ENCODE measurements at regions not wholly inside any gene's neighbourhood (a gene's known extent, or its start where the extent isn't known, plus 50 kb on each side); places are given as distances from the start of the nearest gene placed in this dataset.
"Not testable (repeated sequence)": the region's sequence is repeated elsewhere in the genome, so short reads cannot be mapped to it uniquely, and the experiment has no call there.

GRCh38 chr3:110512961-110513360 lies 558.7 kb upstream of the NECTIN3 start:
- Histone ChIP-seq H3K27ac (ENCODE audit: low read length) (no peak overlapping the region), H3K4me3 (ENCODE audit: low read length) (no peak overlapping the region), H3K9me3 (ENCODE audit: control insufficient read depth, low read length) (no peaks in the 10 kb centered on the region), H3K4me1 (ENCODE audit: control insufficient read depth, insufficient read depth, low read length) (no peaks in the 10 kb centered on the region), H3K27me3 (ENCODE audit: control insufficient read depth, insufficient read depth) (no peaks in the 10 kb centered on the region)
- intact Hi-C loops (cut with DNase I), result no loop called here
- ATAC-seq, result no peak
- DNase-seq, result no peak
- WGBS, result 65% methylated on average over 3 of the region's 3 CpGs

GRCh38 chr3:110518031-110518430 lies 553.6 kb upstream of the NECTIN3 start:
- WGBS, result 71% methylated on average over 1 of the region's 1 CpG
- intact Hi-C loops (cut with DNase I), result no loop called here
- ATAC-seq (no peak), DNase-seq (no peak)
- Histone ChIP-seq H3K27me3 (ENCODE audit: control insufficient read depth, insufficient read depth) (no peaks in the 10 kb centered on the region), H3K9me3 (ENCODE audit: control insufficient read depth, low read length) (no peaks in the 10 kb centered on the region), H3K4me3 (ENCODE audit: low read length) (no peak overlapping the region), H3K4me1 (ENCODE audit: control insufficient read depth, insufficient read depth, low read length) (no peaks in the 10 kb centered on the region), H3K27ac (ENCODE audit: low read length) (no peak overlapping the region)

- no peaks in the 10 kb centered on the region for H3K9me3 ChIP-seq (ENCODE audit: control insufficient read depth, low read length)
- 50% methylated on average over 1 of the region's 1 CpG for WGBS
- no peak overlapping the region for H3K4me3 ChIP-seq (ENCODE audit: low read length)
- no peak overlapping the region for H3K27ac ChIP-seq (ENCODE audit: low read length)
- DNase-seq (no peak), ATAC-seq (no peak)
- no peaks in the 10 kb centered on the region for H3K27me3 ChIP-seq (ENCODE audit: control insufficient read depth, insufficient read depth)
- H3K4me1 ChIP-seq (ENCODE audit: control insufficient read depth, insufficient read depth, low read length), result no peaks in the 10 kb centered on the region
- intact Hi-C loops (cut with DNase I), result no loop called here
These were observed 552.5 kb upstream of the NECTIN3 start for GRCh38 chr3:110519071-110519470.

GRCh38 chr3:110521019-110521418 lies 550.6 kb upstream of the NECTIN3 start:
- intact Hi-C loops (cut with DNase I), result no loop called here
- no peaks in the 10 kb centered on the region for H3K9me3 ChIP-seq (ENCODE audit: control insufficient read depth, low read length)
- H3K27me3 ChIP-seq (ENCODE audit: control insufficient read depth, insufficient read depth), result no peaks in the 10 kb centered on the region
- WGBS, result 46% methylated on average over 2 of the region's 2 CpGs
- no peaks in the 10 kb centered on the region for H3K4me1 ChIP-seq (ENCODE audit: control insufficient read depth, insufficient read depth, low read length)
- ATAC-seq (peak in 1 of 2 donors; percentile 25), DNase-seq (no peak)
- no peak overlapping the region for H3K27ac ChIP-seq (ENCODE audit: low read length)
- H3K4me3 ChIP-seq (ENCODE audit: low read length), result no peak overlapping the region

GRCh38 chr3:110525558-110526064 lies 546.0 kb upstream of the NECTIN3 start:
- ATAC-seq; H3K4me3 ChIP-seq (ENCODE audit: low read length); intact Hi-C loops (cut with DNase I); DNase-seq; H3K9me3 ChIP-seq (ENCODE audit: control insufficient read depth, low read length); H3K4me1 ChIP-seq (ENCODE audit: control insufficient read depth, insufficient read depth, low read length); H3K27me3 ChIP-seq (ENCODE audit: control insufficient read depth, insufficient read depth); H3K27ac ChIP-seq (ENCODE audit: low read length): not testable (repeated sequence)
- 65% methylated on average over 6 of the region's 6 CpGs for WGBS

GRCh38 chr3:110526777-110527727 lies 544.6 kb upstream of the NECTIN3 start:
- Histone ChIP-seq H3K27ac (ENCODE audit: low read length) (no peak overlapping the region), H3K4me3 (ENCODE audit: low read length) (no peak overlapping the region), H3K4me1 (ENCODE audit: control insufficient read depth, insufficient read depth, low read length) (no peaks in the 10 kb centered on the region), H3K27me3 (ENCODE audit: control insufficient read depth, insufficient read depth) (no peaks in the 10 kb centered on the region), H3K9me3 (ENCODE audit: control insufficient read depth, low read length) (no peaks in the 10 kb centered on the region)
- WGBS, result 53% methylated on average over 3 of the region's 3 CpGs
- DNase-seq (no peak), ATAC-seq (no peak)
- intact Hi-C loops (cut with DNase I), result no loop called here

GRCh38 chr3:110528305-110529121 lies 543.1 kb upstream of the NECTIN3 start:
- Histone ChIP-seq H3K4me3 (ENCODE audit: low read length) (no peak overlapping the region), H3K27ac (ENCODE audit: low read length) (no peak overlapping the region), H3K9me3 (ENCODE audit: control insufficient read depth, low read length) (no peaks in the 10 kb centered on the region), H3K27me3 (ENCODE audit: control insufficient read depth, insufficient read depth) (no peaks in the 10 kb centered on the region), H3K4me1 (ENCODE audit: control insufficient read depth, insufficient read depth, low read length) (no peaks in the 10 kb centered on the region)
- ATAC-seq (no peak), DNase-seq (no peak)
- 75% methylated on average over 4 of the region's 4 CpGs for WGBS
- intact Hi-C loops (cut with DNase I), result no loop called here

- ATAC-seq (no peak), DNase-seq (no peak)
- Histone ChIP-seq H3K4me3 (ENCODE audit: low read length) (no peak overlapping the region), H3K4me1 (ENCODE audit: control insufficient read depth, insufficient read depth, low read length) (no peaks in the 10 kb centered on the region), H3K27me3 (ENCODE audit: control insufficient read depth, insufficient read depth) (no peaks in the 10 kb centered on the region), H3K27ac (ENCODE audit: low read length) (no peak overlapping the region), H3K9me3 (ENCODE audit: control insufficient read depth, low read length) (no peaks in the 10 kb centered on the region)
- WGBS, result 52% methylated on average over 2 of the region's 2 CpGs
- intact Hi-C loops (cut with DNase I), result no loop called here
These were observed 540.7 kb upstream of the NECTIN3 start for GRCh38 chr3:110530902-110531301.

- H3K27ac ChIP-seq (ENCODE audit: low read length), result no peak overlapping the region
- no peaks in the 10 kb centered on the region for H3K4me1 ChIP-seq (ENCODE audit: control insufficient read depth, insufficient read depth, low read length)
- H3K4me3 ChIP-seq (ENCODE audit: low read length), result no peak overlapping the region
- intact Hi-C loops (cut with DNase I), result no loop called here
- ATAC-seq, result no peak
- no peaks in the 10 kb centered on the region for H3K9me3 ChIP-seq (ENCODE audit: control insufficient read depth, low read length)
- no peaks in the 10 kb centered on the region for H3K27me3 ChIP-seq (ENCODE audit: control insufficient read depth, insufficient read depth)
- no peak for DNase-seq
These were observed 538.5 kb upstream of the NECTIN3 start for GRCh38 chr3:110533089-110533488.

- WGBS, result 47% methylated on average over 3 of the region's 3 CpGs
- Histone ChIP-seq H3K27me3 (ENCODE audit: control insufficient read depth, insufficient read depth) (no peaks in the 10 kb centered on the region), H3K9me3 (ENCODE audit: control insufficient read depth, low read length) (no peaks in the 10 kb centered on the region), H3K4me1 (ENCODE audit: control insufficient read depth, insufficient read depth, low read length) (no peaks in the 10 kb centered on the region), H3K27ac (ENCODE audit: low read length) (no peak overlapping the region), H3K4me3 (ENCODE audit: low read length) (no peak overlapping the region)
- no peak for ATAC-seq
- intact Hi-C loops (cut with DNase I), result no loop called here
- DNase-seq, result no peak
These were observed 529.0 kb upstream of the NECTIN3 start for GRCh38 chr3:110542552-110543150.

GRCh38 chr3:110544730-110545129 lies 526.9 kb upstream of the NECTIN3 start:
- no peaks in the 10 kb centered on the region for H3K27me3 ChIP-seq (ENCODE audit: control insufficient read depth, insufficient read depth)
- no peaks in the 10 kb centered on the region for H3K4me1 ChIP-seq (ENCODE audit: control insufficient read depth, insufficient read depth, low read length)
- no peak overlapping the region for H3K27ac ChIP-seq (ENCODE audit: low read length)
- no peak overlapping the region for H3K4me3 ChIP-seq (ENCODE audit: low read length)
- intact Hi-C loops (cut with DNase I), result no loop called here
- no peak for DNase-seq
- H3K9me3 ChIP-seq (ENCODE audit: control insufficient read depth, low read length), result no peaks in the 10 kb centered on the region
- 95% methylated on average over 1 of the region's 1 CpG for WGBS
- no peak for ATAC-seq

All from right cardiac atrium (tissue), 5 donors.